GM19395 (cell line): ENCODE measurements at regions not wholly inside any gene's neighbourhood (a gene's known extent, or its start where the extent isn't known, plus 50 kb on each side); places are given as distances from the start of the nearest gene placed in this dataset.

ENCODE experiments used
- ATAC-seq: cut with Tn5 transposase; IDR thresholded peaks from one replicate; pipeline ENCODE4 v1.9.1; 2021; ENCODE audit warnings: mild to moderate bottlenecking, moderate library complexity; ENCODE audit not compliant: unreplicated experiment

GRCh38 chr3:182729903-182730674, 63.2 kb upstream of the ATP11B start:
- peak; percentile 85 for ATAC-seq

- peak; percentile 10 for ATAC-seq
Observed at GRCh38 chr3:182730675-182731042, 62.6 kb upstream of the ATP11B start.

DNA sequence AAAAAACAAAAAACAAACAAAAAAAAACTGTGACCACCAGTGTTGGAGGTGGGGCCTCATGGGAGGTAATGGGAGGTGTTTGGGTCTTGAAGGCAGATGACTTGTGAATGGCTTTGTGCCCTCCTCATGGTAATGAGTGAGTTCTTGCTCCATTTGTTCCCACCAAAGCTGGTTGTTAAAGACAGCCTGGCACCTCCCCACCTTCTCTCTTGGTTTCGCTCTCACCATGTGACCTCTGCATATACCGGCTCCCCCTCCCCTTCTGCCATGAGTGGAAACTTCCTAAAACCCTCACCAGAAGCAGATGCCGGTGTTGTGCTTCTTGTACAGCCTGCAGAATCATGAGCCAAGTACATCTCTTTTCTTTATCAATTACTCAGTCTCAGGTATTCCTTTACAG, 61.5 kb upstream of the ATP11B start:
- ATAC-seq = no peak

- no peak for ATAC-seq
Observed at GRCh38 chr3:182732232-182733015, 60.9 kb upstream of the ATP11B start.

GRCh38 chr3:182735672-182736071, 57.6 kb upstream of the ATP11B start:
- no peak for ATAC-seq

GRCh38 chr3:182737825-182738224, 55.5 kb upstream of the ATP11B start:
- ATAC-seq = no peak

DNA sequence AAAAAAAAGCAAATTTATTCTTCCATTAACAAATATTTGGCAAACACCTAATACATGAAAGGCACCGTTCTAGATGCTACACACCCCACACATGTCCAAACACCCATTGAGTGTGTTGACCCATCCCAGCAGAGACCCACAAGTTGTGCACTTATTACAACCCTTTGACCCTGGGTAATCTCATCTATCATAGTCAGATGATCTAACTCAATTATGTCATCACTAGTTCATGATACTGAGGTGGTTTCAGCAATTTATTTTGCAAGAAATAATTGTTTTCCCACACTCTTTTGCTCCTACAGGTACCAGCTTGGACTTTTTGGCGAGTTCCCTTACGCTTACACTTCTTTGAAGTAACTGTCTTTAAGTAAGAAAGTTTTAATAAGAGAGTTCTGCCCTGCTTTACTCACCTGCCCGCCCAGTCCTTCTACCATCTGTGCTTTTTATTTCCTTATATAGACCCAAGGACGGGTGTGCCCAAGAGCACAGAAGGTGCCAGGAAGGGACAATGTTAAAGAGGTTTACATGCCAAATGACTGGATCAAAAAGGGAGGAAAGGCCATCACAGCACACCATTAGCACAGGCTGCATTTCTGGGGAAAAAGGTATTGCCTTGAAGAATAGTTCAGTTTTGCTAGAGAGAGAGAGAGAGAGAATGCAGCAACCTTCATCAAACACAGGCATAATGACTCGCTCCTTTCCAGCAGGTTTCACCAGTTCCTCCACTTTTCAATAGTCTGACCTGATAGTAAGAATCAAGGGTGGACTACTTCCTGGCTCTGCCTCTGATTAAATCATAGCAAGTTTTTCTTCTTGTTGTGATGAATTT, 54.5 kb upstream of the ATP11B start:
- ATAC-seq = no peak

DNA sequence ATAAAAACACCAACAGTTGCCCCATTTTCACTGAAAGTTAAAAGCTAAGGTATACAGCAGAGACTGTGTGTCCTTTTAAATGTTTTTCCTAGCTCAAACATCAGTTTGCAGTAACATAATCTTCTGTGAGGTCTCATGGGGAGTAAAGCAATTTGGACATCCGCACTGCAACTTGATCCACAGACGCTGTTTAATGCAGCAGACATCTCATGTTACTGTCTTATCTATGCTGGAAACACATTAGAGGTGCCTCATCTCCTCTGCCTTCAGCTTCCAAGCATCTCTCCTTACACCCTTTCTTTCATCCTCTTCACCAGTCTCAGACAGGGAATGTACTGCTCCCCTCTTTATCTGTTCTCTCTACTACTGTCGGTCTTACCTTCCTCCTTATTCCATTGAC, 53.7 kb upstream of the ATP11B start:
- ATAC-seq = no peak

- ATAC-seq = no peak
Observed at GRCh38 chr3:182740710-182741109, 52.6 kb upstream of the ATP11B start.

GRCh38 chr3:182741214-182741613, 52.1 kb upstream of the ATP11B start:
- ATAC-seq = no peak
